ENCODE measurements at regions not wholly inside any gene's neighbourhood (a gene's known extent, or its start where the extent isn't known, plus 50 kb on each side); places are given as distances from the start of the nearest gene placed in this dataset.

- DNase-seq (ENCODE audit: low read depth, low spot score), result peak; percentile 82
Measured at GRCh38 chr16:86771506-86772460, 193.4 kb downstream of the FOXL1 start.

GRCh38 chr16:86772671-86773353 is 194.5 kb downstream of the FOXL1 start:
- peak; percentile 96 for DNase-seq (ENCODE audit: low read depth, low spot score)

GRCh38 chr16:86773354-86773715 is 195.0 kb downstream of the FOXL1 start:
- no peak for DNase-seq (ENCODE audit: low read depth, low spot score)

GRCh38 chr16:86774931-86775330 is 196.6 kb downstream of the FOXL1 start:
- DNase-seq (ENCODE audit: low read depth, low spot score), result no peak

- peak; percentile 49 for DNase-seq (ENCODE audit: low read depth, low spot score)
Measured at GRCh38 chr16:86775511-86775921, 197.2 kb downstream of the FOXL1 start.

GRCh38 chr16:86777381-86777946 is 199.1 kb downstream of the FOXL1 start:
- no peak for DNase-seq (ENCODE audit: low read depth, low spot score)

- no peak for DNase-seq (ENCODE audit: low read depth, low spot score)
Measured at GRCh38 chr16:86778108-86778745, 199.9 kb downstream of the FOXL1 start.

GRCh38 chr16:86778978-86779377 is 200.6 kb downstream of the FOXL1 start:
- DNase-seq (ENCODE audit: low read depth, low spot score), result no peak

GRCh38 chr16:86781046-86781445 is 202.7 kb downstream of the FOXL1 start:
- DNase-seq (ENCODE audit: low read depth, low spot score), result no peak

GRCh38 chr16:86783636-86784626 is 205.6 kb downstream of the FOXL1 start:
- peak; percentile 94 for DNase-seq (ENCODE audit: low read depth, low spot score)

- DNase-seq (ENCODE audit: low read depth, low spot score), result no peak
Measured at GRCh38 chr16:86786338-86786737, 208.0 kb downstream of the FOXL1 start.

- no peak for DNase-seq (ENCODE audit: low read depth, low spot score)
Measured at GRCh38 chr16:86786994-86787393, 208.6 kb downstream of the FOXL1 start.

GRCh38 chr16:86787538-86787937 is 209.2 kb downstream of the FOXL1 start:
- DNase-seq (ENCODE audit: low read depth, low spot score), result no peak

GRCh38 chr16:86789621-86790051 is 211.3 kb downstream of the FOXL1 start:
- peak; percentile 81 for DNase-seq (ENCODE audit: low read depth, low spot score)

- DNase-seq (ENCODE audit: low read depth, low spot score), result peak; percentile 44
Measured at GRCh38 chr16:86791287-86792035, 213.1 kb downstream of the FOXL1 start.

GRCh38 chr16:86794216-86794864 is 216.0 kb downstream of the FOXL1 start:
- DNase-seq (ENCODE audit: low read depth, low spot score), result peak; percentile 58

- no peak for DNase-seq (ENCODE audit: low read depth, low spot score)
Measured at GRCh38 chr16:86797700-86798099, 219.4 kb downstream of the FOXL1 start.

GRCh38 chr16:86798247-86799041 is 220.1 kb downstream of the FOXL1 start:
- DNase-seq (ENCODE audit: low read depth, low spot score), result peak; percentile 61

- DNase-seq (ENCODE audit: low read depth, low spot score), result no peak
Measured at GRCh38 chr16:86799367-86799766, 221.0 kb downstream of the FOXL1 start.

Data from astrocyte of the hippocampus (primary cell).